Neural progenitor cell (in vitro differentiated cells): ENCODE measurements at regions not wholly inside any gene's neighbourhood (a gene's known extent, or its start where the extent isn't known, plus 50 kb on each side); places are given as distances from the start of the nearest gene placed in this dataset.

Experiments used
- DNase-seq: peaks from one replicate; pipeline ENCODE4 v3.0.0-alpha.2; 2016; ENCODE audit warnings: low spot score
- H2AFZ ChIP-seq: fragments of 200-600 bp; sonication (generic); replicated peaks from 2 replicates; pipeline ENCODE4 v1.6.1; 2016; ENCODE audit warnings: antibody characterized with exemption
- H3F3A ChIP-seq: fragments of 200-600 bp; sonication (generic); 2 replicates; pipeline ENCODE4 v1.6.1; 2016; ENCODE audit warnings: antibody characterized with exemption, low read depth
- H3K27ac ChIP-seq: fragments of 200-600 bp; sonication (generic); 2 replicates; pipeline ENCODE4 v1.5.1; 2016; ENCODE audit warnings: mild to moderate bottlenecking
- H3K27me3 ChIP-seq: fragments of 200-600 bp; sonication (generic); 2 replicates; pipeline ENCODE4 v1.6.1; 2016; ENCODE audit warnings: mild to moderate bottlenecking, moderate library complexity
- H3K36me3 ChIP-seq: fragments of 200-600 bp; sonication (generic); 2 replicates; pipeline ENCODE4 v1.5.1; 2016
- H3K4me1 ChIP-seq: fragments of 200-600 bp; sonication (generic); 2 replicates; pipeline ENCODE4 v1.6.1; 2016; ENCODE audit warnings: mixed run types
- H3K4me2 ChIP-seq: fragments of 200-600 bp; sonication (generic); 2 replicates; pipeline ENCODE4 v1.6.1; 2016
- H3K4me3 ChIP-seq: fragments of 200-600 bp; sonication (generic); 2 replicates; pipeline ENCODE4 v1.5.1; 2016
- H3K79me2 ChIP-seq: fragments of 200-600 bp; sonication (generic); 2 replicates; pipeline ENCODE4 v1.6.1; 2016; ENCODE audit warnings: low read depth
- H3K9ac ChIP-seq: fragments of 200-600 bp; sonication (generic); 2 replicates; pipeline ENCODE4 v1.6.1; 2016
- H3K9me3 ChIP-seq: fragments of 200-600 bp; sonication (generic); 2 replicates; pipeline ENCODE4 v1.5.1; 2016; ENCODE audit warnings: low read depth
- H4K20me1 ChIP-seq: fragments of 200-600 bp; sonication (generic); 2 replicates; pipeline ENCODE4 v1.6.1; 2016; ENCODE audit warnings: low read depth
- H3K27ac Mint-ChIP-seq: 3 replicates; pipeline ENCODE4 v1.8.0; 2021; ENCODE audit warnings: mixed read lengths
- H3K27me3 Mint-ChIP-seq: 2 replicates; pipeline ENCODE4 v1.8.0; 2022; ENCODE audit warnings: low read depth, mild to moderate bottlenecking, inconsistent platforms, moderate library complexity, mixed read lengths; ENCODE audit not compliant: insufficient read depth
- H3K36me3 Mint-ChIP-seq: 3 replicates; pipeline ENCODE4 v1.8.0; 2021; ENCODE audit warnings: mixed read lengths
- H3K4me1 Mint-ChIP-seq: 3 replicates; pipeline ENCODE4 v1.8.0; 2021; ENCODE audit warnings: mixed read lengths
- H3K4me3 Mint-ChIP-seq: 3 replicates; pipeline ENCODE4 v1.8.0; 2021; ENCODE audit warnings: mild to moderate bottlenecking, moderate library complexity, mixed read lengths
- H3K9me3 Mint-ChIP-seq: 3 replicates; pipeline ENCODE4 v1.8.0; 2020; ENCODE audit warnings: mixed read lengths
- CTCF ChIP-seq: fragments of 200-600 bp; sonication (generic); IDR thresholded peaks from 2 replicates; pipeline ENCODE4 v1.5.1; 2017; ENCODE audit warnings: antibody characterized with exemption, mild to moderate bottlenecking
- EZH2 ChIP-seq: fragments of 200-600 bp; sonication (generic); IDR thresholded peaks from 2 replicates; pipeline ENCODE4 v1.6.1; 2017; ENCODE audit warnings: antibody characterized with exemption, mild to moderate bottlenecking, moderate library complexity
- EZH2phosphoT487 ChIP-seq: fragments of 200-600 bp; sonication (generic); IDR thresholded peaks from 2 replicates; pipeline ENCODE4 v1.6.1; 2017; ENCODE audit warnings: antibody characterized with exemption

- Histone ChIP-seq H3K36me3 (no peaks in the 10 kb centered on the region), H3K27me3 (no peaks in the 10 kb centered on the region), H3F3A (no peaks in the 10 kb centered on the region), H3K27ac (no peak overlapping the region), H3K4me1 (no peaks in the 10 kb centered on the region), H3K79me2 (no peaks in the 10 kb centered on the region), H3K4me3 (no peak overlapping the region), H3K9me3 (peaks cover 3% of the 10 kb centered on the region), H4K20me1 (no peaks in the 10 kb centered on the region), H3K4me2 (no peak overlapping the region), H2AFZ (peak overlapping the region; percentile 20), H3K9ac (no peak overlapping the region)
- Mint-ChIP-seq H3K27ac (no peak overlapping the region), H3K36me3 (no peaks in the 10 kb centered on the region), H3K9me3 (peaks cover 5% of the 10 kb centered on the region), H3K4me3 (no peak overlapping the region), H3K27me3 (peaks cover 2% of the 10 kb centered on the region), H3K4me1 (no peaks in the 10 kb centered on the region)
- TF ChIP-seq EZH2 (no peak), EZH2phosphoT487 (no peak), CTCF (no peak)
- DNase-seq = no peak
These were observed 73.1 kb downstream of the MAGEB17 start for GRCh38 chrX:16240231-16240905.

GRCh38 chrX:16240968-16241367, 73.7 kb downstream of the MAGEB17 start:
- Mint-ChIP-seq H3K27me3 (peaks cover 2% of the 10 kb centered on the region), H3K27ac (no peak overlapping the region), H3K36me3 (no peaks in the 10 kb centered on the region), H3K4me1 (no peaks in the 10 kb centered on the region), H3K9me3 (peaks cover 8% of the 10 kb centered on the region), H3K4me3 (no peak overlapping the region)
- Histone ChIP-seq H3F3A (no peaks in the 10 kb centered on the region), H3K4me2 (no peak overlapping the region), H3K9ac (no peak overlapping the region), H3K27me3 (no peaks in the 10 kb centered on the region), H3K4me1 (no peaks in the 10 kb centered on the region), H3K36me3 (no peaks in the 10 kb centered on the region), H3K9me3 (peaks cover 3% of the 10 kb centered on the region), H4K20me1 (no peaks in the 10 kb centered on the region), H3K79me2 (no peaks in the 10 kb centered on the region), H2AFZ (no peak overlapping the region), H3K4me3 (no peak overlapping the region), H3K27ac (no peak overlapping the region)
- DNase-seq = no peak
- no peak for TF ChIP-seq EZH2phosphoT487
- no peak for TF ChIP-seq CTCF

- no peak overlapping the region for H3K4me2 ChIP-seq
These were observed 83.0 kb downstream of the MAGEB17 start for GRCh38 chrX:16250296-16250695.

More at GRCh38 chrX:16250296-16250695, 83.0 kb downstream of the MAGEB17 start:
- Histone ChIP-seq H3K4me1 (peaks cover 11% of the 10 kb centered on the region), H3K9me3 (no peaks in the 10 kb centered on the region), H3K4me3 (no peak overlapping the region), H3K36me3 (no peaks in the 10 kb centered on the region), H4K20me1 (no peaks in the 10 kb centered on the region), H3K27ac (no peak overlapping the region), H2AFZ (peak overlapping the region; percentile 83), H3K9ac (no peak overlapping the region), H3F3A (no peaks in the 10 kb centered on the region), H3K27me3 (no peaks in the 10 kb centered on the region), H3K79me2 (no peaks in the 10 kb centered on the region)
- no peak for DNase-seq
- Mint-ChIP-seq H3K27ac (no peak overlapping the region), H3K4me1 (no peaks in the 10 kb centered on the region), H3K4me3 (no peak overlapping the region), H3K27me3 (no peaks in the 10 kb centered on the region), H3K9me3 (peaks cover 2% of the 10 kb centered on the region), H3K36me3 (no peaks in the 10 kb centered on the region)
- TF ChIP-seq CTCF = no peak
- no peak for TF ChIP-seq EZH2phosphoT487
- no peak for TF ChIP-seq EZH2
